ENCODE measurements at regions not wholly inside any gene's neighbourhood (a gene's known extent, or its start where the extent isn't known, plus 50 kb on each side); places are given as distances from the start of the nearest gene placed in this dataset.

- Histone ChIP-seq H3K9ac (ENCODE audit: low read length) (no peak overlapping the region), H3F3A (ENCODE audit: insufficient read depth, low read length, poor library complexity, severe bottlenecking) (no peaks in the 10 kb centered on the region), H3K4me3 (ENCODE audit: low read length) (no peak overlapping the region), H3K27ac (ENCODE audit: low read length) (no peak overlapping the region), H3K9me3 (ENCODE audit: low read length) (no peaks in the 10 kb centered on the region), H3K36me3 (ENCODE audit: insufficient read depth, low read length) (no peaks in the 10 kb centered on the region), H3K79me2 (replicated peaks; ENCODE audit: insufficient read depth, low read length) (no peaks in the 10 kb centered on the region), H2AFZ (ENCODE audit: low read depth, low read length) (no peak overlapping the region), H4K20me1 (ENCODE audit: insufficient read depth) (no peaks in the 10 kb centered on the region), H3K9me2 (ENCODE audit: insufficient read depth, low read length) (no peaks in the 10 kb centered on the region), H3K4me2 (ENCODE audit: low read length) (no peak overlapping the region), H3K27me3 (ENCODE audit: insufficient read depth, low read depth, low read length) (no peaks in the 10 kb centered on the region)
- TF ChIP-seq EZH2 (IDR thresholded peaks at IDR 0.05; ENCODE audit: borderline replicate concordance, insufficient read depth, low read length, poor library complexity, severe bottlenecking) = no peak
- no peak for TF ChIP-seq REST (IDR thresholded peaks at IDR 0.05; ENCODE audit: borderline replicate concordance)
- no peak for TF ChIP-seq CTCF (IDR thresholded peaks at IDR 0.05; ENCODE audit: poor library complexity, severe bottlenecking)
- no peak for TF ChIP-seq SMC3 (conservative IDR thresholded peaks at IDR 0.05; ENCODE audit: poor library complexity)
- no peak for TF ChIP-seq RAD21 (conservative IDR thresholded peaks at IDR 0.05)
- no peak for TF ChIP-seq EP300 (conservative IDR thresholded peaks at IDR 0.05; ENCODE audit: poor library complexity, severe bottlenecking)
- no peak for TF ChIP-seq POLR2AphosphoS5 (IDR thresholded peaks at IDR 0.05)
- no peak for TF ChIP-seq MXI1 (conservative IDR thresholded peaks at IDR 0.05; ENCODE audit: poor library complexity, severe bottlenecking)
- TF ChIP-seq TAF1 (IDR thresholded peaks at IDR 0.05; ENCODE audit: low read depth) = no peak
Observed at GRCh38 chr3:146335386-146335785, 84.5 kb upstream of the PLSCR4 start.

GRCh38 chr3:146334151-146334550 is 83.2 kb upstream of the PLSCR4 start:
- H4K20me1 ChIP-seq (ENCODE audit: insufficient read depth) = no peaks in the 10 kb centered on the region

More at GRCh38 chr3:146334151-146334550, 83.2 kb upstream of the PLSCR4 start:
- Histone ChIP-seq H3K4me3 (ENCODE audit: low read length) (no peak overlapping the region), H3K9me2 (ENCODE audit: insufficient read depth, low read length) (no peaks in the 10 kb centered on the region), H3F3A (ENCODE audit: insufficient read depth, low read length, poor library complexity, severe bottlenecking) (no peaks in the 10 kb centered on the region), H3K27ac (ENCODE audit: low read length) (no peak overlapping the region), H3K79me2 (replicated peaks; ENCODE audit: insufficient read depth, low read length) (no peaks in the 10 kb centered on the region), H3K27me3 (ENCODE audit: insufficient read depth, low read depth, low read length) (no peaks in the 10 kb centered on the region), H3K4me2 (ENCODE audit: low read length) (no peak overlapping the region), H3K9me3 (ENCODE audit: low read length) (no peaks in the 10 kb centered on the region), H3K36me3 (ENCODE audit: insufficient read depth, low read length) (no peaks in the 10 kb centered on the region), H3K9ac (ENCODE audit: low read length) (no peak overlapping the region), H2AFZ (ENCODE audit: low read depth, low read length) (no peak overlapping the region)
- TF ChIP-seq EZH2 (IDR thresholded peaks at IDR 0.05; ENCODE audit: borderline replicate concordance, insufficient read depth, low read length, poor library complexity, severe bottlenecking) (no peak), SMC3 (conservative IDR thresholded peaks at IDR 0.05; ENCODE audit: poor library complexity) (no peak), CTCF (IDR thresholded peaks at IDR 0.05; ENCODE audit: poor library complexity, severe bottlenecking) (no peak), MXI1 (conservative IDR thresholded peaks at IDR 0.05; ENCODE audit: poor library complexity, severe bottlenecking) (no peak), RAD21 (conservative IDR thresholded peaks at IDR 0.05) (no peak), TAF1 (IDR thresholded peaks at IDR 0.05; ENCODE audit: low read depth) (no peak), EP300 (conservative IDR thresholded peaks at IDR 0.05; ENCODE audit: poor library complexity, severe bottlenecking) (no peak), REST (IDR thresholded peaks at IDR 0.05; ENCODE audit: borderline replicate concordance) (no peak), POLR2AphosphoS5 (IDR thresholded peaks at IDR 0.05) (no peak)

Measured in neural cell (in vitro differentiated cells).